GM19463 (cell line): ENCODE measurements at regions not wholly inside any gene's neighbourhood (a gene's known extent, or its start where the extent isn't known, plus 50 kb on each side); places are given as distances from the start of the nearest gene placed in this dataset.

ENCODE experiments used
- ATAC-seq: cut with Tn5 transposase; IDR thresholded peaks from one replicate; pipeline ENCODE4 v1.9.1; 2021; ENCODE audit warnings: mild to moderate bottlenecking, moderate library complexity; ENCODE audit not compliant: unreplicated experiment

GRCh38 chr11:15532432-15532831 lies 417.7 kb downstream of the INSC start:
- ATAC-seq: no peak

GRCh38 chr11:15534266-15534665 lies 419.5 kb downstream of the INSC start:
- no peak for ATAC-seq

- ATAC-seq: no peak
These were observed 420.7 kb downstream of the INSC start for GRCh38 chr11:15535414-15535813.

- no peak for ATAC-seq
These were observed 421.7 kb downstream of the INSC start for GRCh38 chr11:15536438-15536837.

GRCh38 chr11:15539645-15540044 lies 424.9 kb downstream of the INSC start:
- ATAC-seq: no peak

- ATAC-seq: no peak
These were observed 426.4 kb downstream of the INSC start for GRCh38 chr11:15541079-15541478.

- ATAC-seq: no peak
These were observed 429.6 kb downstream of the INSC start for GRCh38 chr11:15544353-15544752.

DNA sequence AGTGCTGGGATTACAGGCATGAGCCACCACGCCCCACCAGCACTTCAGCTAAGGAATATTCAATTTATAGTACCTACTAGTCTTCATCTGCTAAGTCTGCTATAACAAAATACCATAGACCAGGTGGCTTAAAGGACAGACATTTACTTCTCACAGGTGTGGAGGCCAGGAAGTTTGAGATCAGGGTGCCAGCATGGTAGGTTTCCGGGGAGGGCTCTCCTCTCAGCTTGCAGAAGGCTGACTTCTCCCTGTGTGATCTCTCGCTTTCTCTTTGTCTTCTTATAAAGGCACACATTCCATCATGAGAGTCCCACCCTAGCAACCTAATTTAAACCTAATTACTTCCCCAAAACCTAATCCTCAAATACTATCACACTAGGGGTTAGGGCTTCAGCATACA lies 433.0 kb downstream of the INSC start:
- no peak for ATAC-seq

DNA sequence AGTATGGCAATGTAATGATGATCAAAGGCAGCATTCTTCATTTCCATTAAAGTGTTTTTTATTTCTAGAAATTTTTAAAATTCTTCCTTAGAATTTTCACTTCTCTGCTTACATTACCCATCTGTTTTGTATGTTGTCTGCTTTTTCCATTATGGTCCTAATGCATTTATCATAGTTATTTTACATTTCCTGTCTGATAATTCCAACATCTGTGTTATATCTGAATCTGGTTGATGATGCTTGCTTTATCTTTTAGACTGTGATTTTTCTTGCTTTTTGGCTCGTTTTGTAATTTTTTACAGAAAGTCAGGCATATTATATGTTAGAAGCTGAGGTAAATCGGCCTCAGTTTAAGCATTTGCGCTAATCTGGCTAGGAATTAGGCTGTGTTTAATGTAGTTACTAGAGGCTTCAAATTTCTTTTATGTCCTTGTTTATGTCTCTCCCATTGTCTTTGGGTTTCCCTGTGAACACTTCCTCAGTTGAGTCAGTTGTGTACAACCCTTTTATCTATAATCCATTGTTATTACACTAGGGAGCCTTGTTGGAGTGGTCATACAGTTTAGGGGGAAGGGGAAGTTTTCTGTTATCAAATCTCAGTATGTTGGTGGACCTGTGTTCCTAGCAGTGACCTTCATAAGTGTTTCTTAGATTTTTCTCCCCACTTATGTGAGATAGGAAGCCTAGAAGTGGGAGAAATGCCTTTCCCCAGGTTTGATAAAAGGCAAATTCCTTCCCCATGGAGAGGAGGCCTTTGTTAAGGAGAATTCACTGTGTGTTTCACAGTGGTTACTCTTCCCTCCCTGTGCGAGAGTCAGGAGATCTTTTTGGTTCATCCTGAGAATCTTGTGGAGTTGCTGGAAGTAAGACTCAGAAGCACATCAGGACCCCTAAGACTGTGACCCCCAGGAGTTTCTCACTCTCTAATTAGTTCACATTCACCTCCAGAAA lies 437.5 kb downstream of the INSC start:
- ATAC-seq: no peak

DNA sequence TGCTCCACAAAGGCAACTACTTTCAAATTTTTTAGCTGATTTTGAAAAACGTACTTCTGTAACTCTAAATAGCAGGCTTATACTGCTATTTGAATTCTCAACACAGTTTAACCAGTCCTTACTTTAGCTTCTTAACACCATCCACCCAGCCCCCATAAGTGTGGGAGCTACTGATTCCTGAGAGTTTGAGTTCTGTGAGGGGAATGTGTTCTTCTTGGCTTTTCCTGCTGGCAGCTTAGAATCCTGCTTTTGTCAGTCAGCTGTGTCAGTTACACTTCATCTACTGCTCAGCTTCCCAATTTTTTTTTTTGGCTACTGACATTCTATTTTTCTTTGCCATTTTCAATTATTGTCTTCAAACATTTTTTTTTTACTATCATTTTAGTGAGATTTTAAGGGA lies 440.4 kb downstream of the INSC start:
- no peak for ATAC-seq

DNA sequence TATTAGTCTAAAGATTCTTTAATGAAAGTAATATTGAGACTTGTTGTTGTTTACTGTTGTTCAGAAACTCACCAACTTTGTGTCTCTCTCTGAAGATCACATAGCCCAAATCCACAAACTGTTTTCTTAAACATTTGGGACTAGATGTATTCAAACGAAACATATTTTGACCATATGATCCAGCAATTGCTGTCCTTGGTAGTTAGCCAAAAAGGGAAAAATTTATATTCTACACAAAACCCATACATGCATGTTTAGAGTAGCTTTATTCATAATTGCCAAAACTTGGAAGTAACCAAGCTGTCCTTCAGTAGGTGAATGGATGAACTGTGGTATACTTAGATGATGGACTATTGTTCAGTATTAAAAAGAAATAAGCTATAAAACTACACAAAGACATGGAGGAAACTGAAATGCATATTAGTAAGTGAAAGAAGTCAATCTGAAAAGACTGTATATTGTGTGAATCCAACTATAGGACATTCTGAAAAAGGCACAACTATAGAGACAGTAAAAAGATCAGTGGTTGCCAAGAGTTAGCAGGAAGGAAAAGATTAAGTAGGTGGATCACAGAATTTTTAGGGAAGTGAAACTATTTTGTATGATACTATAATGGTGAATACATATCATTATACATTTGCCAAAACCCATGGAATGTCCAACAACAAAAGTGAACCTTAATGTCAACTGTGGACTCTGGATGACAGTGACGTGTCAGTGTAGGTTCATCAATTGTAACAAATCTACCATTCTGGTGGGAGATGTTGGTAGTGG lies 442.9 kb downstream of the INSC start:
- no peak for ATAC-seq

DNA sequence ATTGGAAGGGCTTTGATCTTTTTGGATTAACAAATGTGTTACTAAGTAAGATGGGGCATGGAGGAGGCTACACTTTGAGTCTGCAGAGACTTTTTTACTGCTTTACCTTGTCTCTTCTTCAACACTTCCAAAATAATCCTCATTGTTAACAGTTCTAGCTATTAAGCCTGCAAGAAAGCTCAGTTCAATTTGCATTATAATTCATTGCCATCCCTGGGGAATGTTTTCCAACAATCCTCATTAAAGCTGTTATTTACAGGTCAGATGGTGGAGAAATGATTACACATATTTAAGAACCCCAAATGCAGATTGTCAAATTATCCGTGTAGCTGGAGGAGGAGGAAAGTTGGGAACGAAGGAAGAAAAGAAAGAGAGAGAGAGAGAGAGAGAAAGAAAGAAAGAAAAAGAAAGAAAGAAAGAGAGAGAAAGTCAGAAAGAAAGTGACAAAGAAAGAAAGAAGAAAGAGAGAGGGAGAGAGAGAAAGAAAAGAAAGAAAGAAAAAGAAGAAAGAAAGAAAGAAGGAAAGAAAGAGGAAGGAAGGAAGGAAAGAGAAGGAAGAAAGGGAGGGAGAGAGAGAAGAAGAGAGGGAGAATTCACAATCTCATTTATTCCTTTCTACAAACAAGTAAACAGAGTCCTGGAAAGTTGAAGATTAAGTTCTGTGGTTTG lies 443.9 kb downstream of the INSC start:
- ATAC-seq: no peak

DNA sequence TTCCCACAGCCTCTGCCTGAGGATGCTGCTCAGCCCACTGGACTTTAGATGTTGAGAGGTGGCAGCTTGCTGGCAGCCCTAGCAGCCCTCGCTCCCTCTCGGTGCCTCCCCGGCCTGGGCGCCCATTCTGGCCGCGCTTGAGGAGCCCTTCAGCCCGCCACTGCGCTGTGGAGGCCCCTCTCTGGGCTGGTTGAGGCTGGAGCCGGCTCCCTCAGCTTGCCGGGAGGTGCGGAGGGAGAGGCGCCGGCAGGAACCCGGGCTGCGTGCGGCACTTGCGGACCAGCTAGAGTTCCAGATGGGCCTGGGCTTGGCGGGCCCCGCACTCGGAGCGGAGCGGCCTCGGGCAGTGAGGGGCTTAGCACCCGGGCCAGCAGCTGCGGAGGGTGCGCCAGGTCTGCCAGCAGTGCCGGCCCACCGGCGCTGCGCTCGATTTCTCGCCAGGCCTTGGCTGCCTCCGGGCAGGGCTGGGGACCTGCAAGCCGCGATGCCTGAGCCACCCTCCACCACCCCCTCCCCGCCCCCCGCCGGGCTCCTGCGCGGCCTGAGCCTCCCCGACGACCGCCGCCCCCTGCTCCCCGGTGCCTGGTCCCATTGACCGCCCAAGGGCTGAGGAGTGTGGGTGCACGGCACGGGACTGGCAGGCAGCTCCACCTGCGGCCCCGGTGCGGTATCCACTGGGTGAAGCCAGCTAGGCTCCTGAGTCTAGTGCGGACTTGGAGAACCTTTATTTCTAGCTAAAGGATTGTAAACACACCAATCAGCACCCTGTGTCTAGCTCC lies 446.2 kb downstream of the INSC start:
- no peak for ATAC-seq

DNA sequence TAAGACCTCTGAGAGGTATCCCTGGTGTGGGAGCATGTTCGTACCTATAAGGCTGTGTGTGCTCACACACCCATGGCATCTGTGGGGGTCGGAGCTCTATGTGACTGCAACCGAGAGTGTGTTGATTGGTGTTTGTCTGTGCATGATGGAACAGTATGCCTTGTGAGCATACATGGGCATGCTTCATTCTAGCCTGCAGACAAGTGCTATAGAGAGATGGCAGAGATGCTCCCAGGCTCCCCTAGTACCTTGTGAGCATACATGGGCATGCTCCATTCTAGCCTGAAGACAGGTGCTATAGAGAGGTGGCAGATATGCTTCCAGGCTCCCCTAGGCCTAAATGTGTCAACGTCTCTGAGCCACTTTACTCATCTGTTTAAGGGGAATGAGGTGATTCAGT lies 447.5 kb downstream of the INSC start:
- no peak for ATAC-seq

- no peak for ATAC-seq
These were observed 448.3 kb downstream of the INSC start for GRCh38 chr11:15563054-15563453.

- ATAC-seq: no peak
These were observed 451.2 kb downstream of the INSC start for GRCh38 chr11:15565880-15566279.

DNA sequence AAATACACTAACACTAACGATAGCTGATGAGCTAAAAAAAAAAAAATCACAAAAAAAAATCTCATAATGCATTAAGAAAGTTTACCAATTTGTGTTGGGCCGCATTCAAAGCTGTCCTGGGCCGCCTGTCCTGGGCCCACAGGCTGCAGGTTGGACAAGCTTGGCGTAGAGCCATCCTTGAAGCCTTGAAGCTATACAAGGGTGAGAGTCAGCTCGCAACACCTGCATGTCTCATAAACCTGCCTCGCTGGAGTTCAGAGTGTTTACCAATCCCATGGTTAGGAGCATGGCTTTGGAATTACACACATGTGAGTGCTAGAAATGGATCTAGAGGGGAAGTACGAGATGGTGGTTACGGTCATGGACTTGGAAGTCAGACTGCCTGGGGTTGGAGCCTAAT lies 453.7 kb downstream of the INSC start:
- ATAC-seq: no peak

DNA sequence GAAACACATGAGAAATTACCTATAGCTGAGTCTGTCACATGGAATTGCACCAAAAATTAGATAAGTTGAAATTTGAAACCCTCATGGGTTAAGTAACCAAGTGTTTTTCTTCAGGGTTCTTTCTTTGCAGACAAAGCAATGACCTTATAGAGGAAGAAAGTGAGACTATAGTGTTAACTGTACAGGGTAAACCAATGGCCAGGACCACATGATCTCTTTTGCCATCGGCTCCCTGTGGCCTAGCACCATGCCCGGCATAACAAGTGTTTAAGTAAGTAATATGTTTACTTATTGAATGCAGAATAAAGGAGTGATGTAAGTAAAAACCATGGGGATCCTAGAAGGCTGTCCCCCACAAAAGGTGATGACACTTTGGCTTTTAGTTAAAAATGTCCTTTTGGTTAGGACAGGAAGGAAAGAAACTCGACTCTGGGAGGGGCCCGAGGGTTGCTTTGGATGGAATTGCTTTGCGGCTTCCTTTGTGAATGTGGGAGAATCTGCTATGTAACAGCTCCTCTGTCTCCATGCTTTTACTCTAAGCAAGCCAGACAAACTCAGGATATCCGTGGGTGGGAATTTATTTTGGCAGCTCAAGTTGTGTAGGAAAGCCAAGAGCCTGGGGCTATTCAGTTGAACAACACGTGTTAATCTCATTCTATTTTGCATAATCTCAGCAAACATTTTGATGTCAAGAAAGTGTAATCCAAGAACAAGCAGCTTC lies 454.7 kb downstream of the INSC start:
- ATAC-seq: no peak

DNA sequence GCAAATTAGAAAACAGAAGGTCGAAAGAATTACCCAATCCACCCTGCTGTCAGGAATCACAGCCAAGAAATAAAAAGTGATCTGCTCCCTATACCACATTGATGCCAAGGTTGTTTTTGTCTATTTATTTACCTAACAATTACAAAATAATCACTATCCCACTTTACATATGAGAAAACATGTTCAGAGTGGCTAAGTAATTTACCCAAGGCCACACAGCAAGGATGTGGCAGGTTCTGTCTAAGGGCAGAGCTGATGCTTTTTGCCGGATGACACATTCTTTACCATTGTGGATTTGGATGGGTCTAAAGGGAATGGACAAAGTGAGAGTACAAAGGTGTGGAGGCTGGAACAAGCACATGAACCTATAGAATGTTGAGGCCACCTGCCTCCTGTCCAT lies 460.7 kb downstream of the INSC start:
- no peak for ATAC-seq

GRCh38 chr11:15576769-15577168 lies 462.0 kb downstream of the INSC start:
- no peak for ATAC-seq
